H1 (cell line): ENCODE measurements at regions not wholly inside any gene's neighbourhood (a gene's known extent, or its start where the extent isn't known, plus 50 kb on each side); places are given as distances from the start of the nearest gene placed in this dataset.

Experiments
- CHD2 ChIP-seq: IDR thresholded peaks from 2 replicates; pipeline ENCODE4 v1.6.1; 2012; ENCODE audit warnings: low read length, improper control_type of control experiment
- EGR1 ChIP-seq: IDR thresholded peaks from 2 replicates; pipeline ENCODE4 v1.6.1; 2011; ENCODE audit warnings: low read depth, low read length, borderline replicate concordance
- JUN ChIP-seq: IDR thresholded peaks from 2 replicates; pipeline ENCODE4 v1.6.1; 2011; ENCODE audit warnings: low read depth, mild to moderate bottlenecking, improper control_type of control experiment, low read length
- SRF ChIP-seq: IDR thresholded peaks from 2 replicates; pipeline ENCODE4 v1.6.1; 2011; ENCODE audit warnings: mild to moderate bottlenecking, low read depth, low read length, moderate library complexity
- TEAD4 ChIP-seq: IDR thresholded peaks from 2 replicates; pipeline ENCODE4 v1.6.1; 2012; ENCODE audit warnings: low read depth, low read length, inconsistent platforms, mixed read lengths

- TF ChIP-seq SRF = no peak
- TF ChIP-seq EGR1 = no peak
- no peak for TF ChIP-seq TEAD4
- TF ChIP-seq CHD2 = no peak
- no peak for TF ChIP-seq JUN
These were observed 553.0 kb downstream of the PTPRU start (continued) for GRCh38 chr1:29789221-29789909.
